Hematopoietic multipotent progenitor cell treated with erythropoietin and hydrocortisone succinate and interleukin-3 and kit ligand, for 6 days (in vitro differentiated cells): ENCODE measurements at regions not wholly inside any gene's neighbourhood (a gene's known extent, or its start where the extent isn't known, plus 50 kb on each side); places are given as distances from the start of the nearest gene placed in this dataset.
"Not testable (repeated sequence)": the region's sequence is repeated elsewhere in the genome, so short reads cannot be mapped to it uniquely, and the experiment has no call there.

Experiments
- DNase-seq: peaks from one replicate; pipeline ENCODE4 v3.0.0-alpha.2; 2015

DNA sequence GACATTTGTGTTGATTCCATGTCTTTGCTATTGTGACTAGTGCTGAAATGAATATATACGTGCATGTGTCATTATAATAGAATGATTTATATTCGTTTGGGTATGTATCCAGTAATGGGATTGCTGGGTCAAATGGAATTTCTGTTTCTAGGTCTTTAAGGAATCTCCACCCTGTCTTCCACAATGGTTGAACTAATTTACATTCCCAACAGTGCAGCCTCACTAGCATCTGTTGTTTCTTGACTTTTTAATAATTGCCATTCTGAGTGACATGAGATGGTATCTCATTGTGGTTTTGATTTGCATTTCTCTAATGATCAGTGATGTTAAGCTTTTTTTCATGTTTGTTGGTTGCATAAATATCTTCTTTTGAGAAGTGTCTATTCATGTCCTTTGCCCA, 291.2 kb downstream of the FAT4 start:
- DNase-seq = not testable (repeated sequence)

DNA sequence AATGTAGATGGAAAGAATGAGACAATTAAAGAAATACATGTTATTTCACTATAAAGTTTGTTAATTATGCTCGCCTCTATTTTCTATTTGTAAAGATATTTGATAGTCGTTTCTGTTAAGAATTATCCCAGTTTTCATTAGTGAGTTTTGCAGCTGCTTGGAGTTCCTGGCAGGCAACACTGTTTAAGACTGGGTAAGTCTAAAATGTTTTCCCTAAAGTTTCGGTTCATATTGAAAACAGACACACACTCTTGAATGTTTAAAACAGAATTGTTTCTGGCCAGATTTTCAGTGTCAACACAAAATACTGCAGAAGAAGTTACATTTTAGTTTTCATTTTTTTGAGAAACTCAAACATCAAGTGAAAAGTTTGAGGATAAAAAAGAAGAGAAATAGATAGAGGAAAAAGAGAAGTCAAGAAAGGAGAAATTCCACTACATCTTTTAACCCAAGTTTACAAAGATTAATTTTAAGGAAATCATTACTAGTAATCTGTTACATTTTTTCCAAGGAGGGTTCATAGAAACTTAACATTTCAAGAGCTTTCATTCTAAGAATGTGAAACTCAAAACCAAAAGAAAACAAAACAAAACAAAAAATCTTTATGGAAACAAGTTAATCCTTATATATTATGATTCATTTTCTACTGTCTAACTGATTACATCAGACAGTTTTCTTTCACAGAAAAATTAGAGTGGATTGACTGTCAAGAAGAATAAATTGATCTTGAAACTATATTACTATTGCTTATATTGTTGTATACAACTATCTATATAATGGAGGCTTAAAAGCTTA, 305.5 kb downstream of the FAT4 start:
- DNase-seq = no peak

DNA sequence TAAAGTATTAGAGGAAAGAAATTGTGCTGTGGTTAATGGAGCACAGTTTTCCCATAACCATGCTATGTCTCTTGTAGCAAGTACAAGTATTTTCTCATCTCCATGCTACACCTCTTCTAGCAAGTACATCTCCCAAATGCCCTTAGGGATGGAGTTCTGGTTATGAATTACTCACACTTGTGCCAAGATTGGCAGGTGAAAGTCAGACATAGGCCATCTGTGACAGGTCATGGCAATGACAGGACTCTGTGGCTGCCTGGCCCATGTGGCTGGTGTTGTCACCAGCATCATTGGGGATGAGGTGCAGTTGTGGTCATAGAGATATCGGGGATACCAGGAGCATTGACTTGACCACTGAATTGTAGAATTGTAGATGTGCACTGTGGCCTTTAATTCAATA, 310.2 kb downstream of the FAT4 start:
- DNase-seq = no peak

DNA sequence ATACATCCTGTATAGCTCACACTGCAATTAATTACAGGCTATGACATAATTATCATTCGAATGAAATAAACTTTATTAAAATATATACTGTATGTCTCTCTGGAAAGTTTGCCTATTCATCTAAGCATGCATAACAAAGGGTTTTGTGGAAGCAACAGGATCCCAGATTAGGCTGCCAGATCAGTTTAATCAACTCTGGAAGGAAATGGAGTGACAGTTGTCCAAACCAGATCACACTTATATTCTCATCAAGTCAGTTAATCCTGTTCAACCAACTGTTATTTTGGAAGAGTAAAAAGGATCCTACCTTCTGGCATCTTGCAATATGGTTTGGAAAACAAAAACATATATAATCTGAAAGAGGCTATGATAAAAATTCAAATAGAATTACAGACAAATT, 312.2 kb downstream of the FAT4 start:
- DNase-seq = no peak

DNA sequence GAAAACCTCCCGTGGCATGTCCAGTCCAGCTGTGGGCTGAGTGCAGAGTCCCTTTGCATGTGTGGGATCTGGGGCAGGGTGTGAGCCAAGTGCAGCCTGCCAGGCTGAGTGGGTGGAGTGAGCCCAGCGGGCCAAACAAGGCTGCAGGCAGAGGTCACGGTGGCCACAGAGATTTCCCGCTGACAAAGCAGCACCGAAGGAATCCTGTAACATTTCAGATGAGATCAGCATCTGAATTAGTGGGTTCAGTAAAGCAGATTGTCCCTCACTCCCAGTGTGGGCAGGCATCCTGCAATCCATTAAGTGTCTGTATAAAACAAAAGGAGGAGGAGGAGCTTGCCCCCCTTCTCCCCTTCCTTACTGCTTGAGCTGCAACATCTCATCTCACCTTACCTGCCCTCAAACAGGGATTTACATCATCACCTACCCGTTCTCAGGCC, 324.4 kb downstream of the FAT4 start:
- DNase-seq = no peak

DNA sequence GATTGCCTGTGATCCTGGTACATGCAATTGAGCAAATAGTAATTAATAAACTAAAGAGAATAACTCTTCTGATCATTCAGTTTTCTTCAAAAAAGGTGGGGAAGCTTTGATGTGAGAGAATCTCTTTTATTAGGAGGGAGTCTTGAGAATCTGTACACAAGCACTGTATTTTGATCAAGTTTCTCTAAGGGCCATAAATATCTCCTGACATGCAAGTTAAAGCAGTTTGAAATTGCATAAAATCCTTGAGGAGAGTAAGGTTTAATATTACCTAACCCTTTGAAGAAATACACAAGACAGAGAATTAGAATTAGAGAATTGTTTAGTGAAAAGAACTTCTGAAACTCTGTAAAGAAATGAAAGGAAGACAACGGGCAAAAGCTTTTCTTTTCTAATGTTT, 326.9 kb downstream of the FAT4 start:
- DNase-seq = no peak

DNA sequence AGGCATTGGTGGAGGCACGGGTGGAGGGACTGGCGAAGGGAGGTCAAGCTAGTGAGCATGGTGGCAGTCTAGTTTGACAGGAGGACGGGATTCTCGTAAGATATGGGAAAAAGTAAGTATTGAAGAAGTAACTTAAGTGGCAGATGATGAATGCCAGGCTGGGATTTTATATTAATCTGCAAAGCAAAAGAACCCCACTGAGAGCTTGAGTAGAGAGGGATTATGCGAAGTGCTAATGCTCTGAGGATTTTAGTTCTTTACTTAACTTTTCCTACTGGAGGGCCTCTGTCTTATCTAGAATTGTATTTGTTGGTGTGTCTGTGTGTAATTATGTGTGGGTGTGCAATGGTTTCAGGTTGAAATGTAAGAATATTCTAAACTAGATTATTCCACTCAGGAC, 327.9 kb downstream of the FAT4 start:
- no peak for DNase-seq

DNA sequence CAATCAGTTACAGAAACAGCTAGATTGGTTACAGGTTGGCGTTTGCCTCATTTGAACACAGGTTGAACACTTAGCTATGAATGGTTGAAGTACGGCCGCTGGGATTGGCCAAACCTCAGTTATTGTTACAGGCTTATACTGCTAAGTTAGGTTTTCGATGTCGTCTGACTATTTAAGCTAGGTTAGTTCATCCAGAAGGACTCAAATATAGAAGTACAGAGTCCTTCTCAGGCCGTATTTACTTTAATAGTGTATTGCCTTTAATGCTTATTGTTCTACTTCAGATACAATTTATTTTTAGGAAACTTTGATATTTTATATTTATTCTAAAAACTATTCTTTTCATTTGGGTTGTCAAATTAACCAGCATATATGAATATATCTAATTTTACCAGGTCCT, 334.7 kb downstream of the FAT4 start:
- no peak for DNase-seq

DNA sequence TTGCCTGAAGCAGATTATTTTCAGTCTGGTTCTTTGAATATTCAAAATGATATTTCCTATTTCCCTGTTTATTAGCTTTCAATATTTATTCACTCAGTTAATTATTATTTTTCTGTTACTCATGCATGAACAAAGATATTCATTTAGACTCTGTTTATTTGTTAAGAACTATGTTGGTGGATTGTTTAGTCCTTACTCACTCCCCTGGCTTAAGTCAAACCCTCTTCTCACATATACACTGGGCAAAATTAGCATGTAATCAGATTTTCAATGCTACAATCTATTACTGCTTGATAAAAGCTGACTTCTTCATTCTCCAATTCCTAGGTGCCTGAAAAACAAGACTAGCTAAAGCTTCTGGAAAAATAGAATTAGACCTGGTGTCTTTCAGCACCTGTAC, 335.8 kb downstream of the FAT4 start:
- no peak for DNase-seq

DNA sequence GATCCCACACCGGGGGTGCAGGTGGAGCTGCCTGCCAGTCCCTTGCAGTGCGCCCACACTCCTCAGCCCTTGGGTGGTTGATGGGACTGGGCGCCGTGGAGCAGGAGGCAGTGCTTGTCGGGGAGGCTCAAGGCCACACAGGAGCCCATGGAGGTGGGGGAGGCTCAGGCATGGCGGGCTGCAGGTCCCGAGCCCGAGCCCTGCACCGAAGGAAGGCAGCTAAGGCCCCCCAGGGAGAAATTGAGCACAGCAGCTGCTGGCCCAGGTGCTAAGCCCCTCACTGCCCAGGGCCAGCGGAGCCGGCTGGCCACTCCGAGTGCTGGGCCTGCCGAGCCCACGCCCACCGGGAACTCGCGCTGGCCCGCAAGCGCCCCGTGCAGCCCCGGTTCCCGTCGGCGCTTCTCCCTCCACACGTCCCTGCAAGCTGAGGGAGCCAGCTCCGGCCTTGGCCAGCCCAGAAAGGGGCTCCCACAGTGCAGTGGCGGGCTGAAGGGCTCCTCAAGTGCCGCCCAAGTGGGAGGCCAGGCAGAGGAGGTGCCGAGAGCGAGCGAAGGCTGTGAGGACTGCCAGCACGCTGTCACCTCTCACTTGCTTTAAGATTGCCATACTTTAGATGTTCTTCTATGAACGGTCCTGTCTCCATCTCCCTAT, 337.1 kb downstream of the FAT4 start:
- DNase-seq = not testable (repeated sequence)

DNA sequence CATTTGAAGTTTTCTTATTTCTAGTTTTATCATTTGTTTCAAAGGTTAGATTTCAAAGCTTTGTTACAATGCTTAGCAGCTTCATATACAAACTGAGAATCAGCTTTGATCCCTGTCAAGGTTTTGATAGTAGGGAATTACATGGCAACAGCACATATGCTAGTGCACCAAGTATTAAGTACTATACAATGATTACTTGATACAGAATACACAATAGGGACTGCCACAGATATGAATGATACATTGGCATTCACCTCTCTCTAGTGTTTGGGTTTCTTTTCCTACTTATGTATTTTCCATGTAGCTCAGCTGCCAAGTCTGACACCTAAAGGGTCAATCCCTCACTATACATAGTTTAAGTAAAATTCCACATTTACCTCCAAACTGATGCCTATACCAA, 344.0 kb downstream of the FAT4 start:
- DNase-seq = no peak

DNA sequence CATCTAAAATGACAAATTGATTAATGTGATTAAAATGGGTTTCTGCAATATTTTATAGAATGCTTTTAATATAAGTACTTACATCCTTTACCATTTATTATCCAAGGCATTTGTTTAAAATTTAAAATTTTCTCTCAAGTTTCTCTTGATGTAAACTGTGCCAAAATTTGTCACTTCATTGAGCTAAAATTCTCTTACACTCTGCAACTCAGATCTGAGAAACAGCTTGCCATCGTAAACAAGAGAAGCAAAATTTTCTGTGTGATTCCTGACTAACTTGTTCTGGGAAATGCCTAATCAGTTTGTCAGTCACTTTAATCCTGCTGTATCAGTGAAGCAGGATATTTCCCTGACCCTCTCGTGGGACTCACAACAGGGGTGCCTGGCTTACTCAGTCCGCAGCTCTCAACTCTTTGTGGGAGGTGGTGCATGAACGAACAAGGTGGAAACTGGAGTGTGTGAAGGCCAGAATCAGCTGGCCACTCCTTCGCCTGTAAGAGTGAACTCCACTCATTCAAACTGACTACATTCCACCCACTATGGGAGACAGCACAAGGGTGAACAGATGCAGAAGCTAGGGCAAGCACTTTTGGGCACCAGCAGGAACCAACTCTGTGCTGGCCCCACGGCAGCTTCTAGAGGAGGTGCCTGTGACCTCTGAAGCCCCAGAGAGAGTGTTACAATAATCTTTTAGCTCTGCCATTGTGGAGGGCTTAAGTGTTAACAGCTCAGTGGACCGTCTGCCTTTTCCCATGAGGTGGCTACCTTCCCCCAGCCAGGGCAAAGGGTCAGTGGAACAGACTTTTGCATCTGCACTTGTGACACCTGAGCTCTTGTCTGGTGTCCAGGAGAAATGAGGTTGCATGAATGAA, 349.4 kb downstream of the FAT4 start:
- DNase-seq = no peak

DNA sequence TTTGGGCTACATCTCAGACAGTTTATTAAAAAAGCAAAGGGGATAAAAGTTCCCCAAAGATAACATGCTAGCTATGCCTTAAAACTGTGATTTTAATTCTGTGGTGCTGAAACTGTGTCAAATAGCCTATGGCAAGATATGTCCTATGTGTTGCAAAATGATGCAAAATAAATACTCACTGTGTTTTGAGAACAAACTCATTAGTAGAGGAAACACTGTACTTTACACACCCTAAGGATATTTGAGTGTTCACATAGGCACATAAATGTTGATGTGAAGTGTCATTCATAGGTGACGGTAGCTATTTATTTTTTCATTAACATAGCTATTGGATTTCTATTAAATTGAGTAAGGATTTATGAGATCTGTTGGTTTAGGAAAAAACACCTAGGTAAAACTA, 351.9 kb downstream of the FAT4 start:
- DNase-seq = no peak

DNA sequence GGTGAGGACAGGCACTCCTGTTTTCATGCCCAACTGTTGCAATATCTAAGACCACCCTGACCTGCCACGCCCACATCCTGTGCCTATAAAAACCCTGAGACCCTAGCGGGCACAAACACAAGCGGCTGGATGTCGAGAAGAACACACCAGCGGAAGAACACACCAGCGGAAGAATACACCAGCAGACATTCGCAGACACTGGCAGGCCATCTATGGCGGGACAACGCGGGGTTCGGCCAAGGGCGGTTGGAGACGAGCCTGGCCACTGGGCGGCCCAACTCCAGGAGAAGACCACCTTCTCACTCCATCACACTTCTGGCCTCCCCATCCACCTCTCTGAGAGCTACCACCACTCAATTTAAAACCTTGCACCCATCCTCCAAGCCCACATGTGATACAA, 361.4 kb downstream of the FAT4 start:
- no peak for DNase-seq

DNA sequence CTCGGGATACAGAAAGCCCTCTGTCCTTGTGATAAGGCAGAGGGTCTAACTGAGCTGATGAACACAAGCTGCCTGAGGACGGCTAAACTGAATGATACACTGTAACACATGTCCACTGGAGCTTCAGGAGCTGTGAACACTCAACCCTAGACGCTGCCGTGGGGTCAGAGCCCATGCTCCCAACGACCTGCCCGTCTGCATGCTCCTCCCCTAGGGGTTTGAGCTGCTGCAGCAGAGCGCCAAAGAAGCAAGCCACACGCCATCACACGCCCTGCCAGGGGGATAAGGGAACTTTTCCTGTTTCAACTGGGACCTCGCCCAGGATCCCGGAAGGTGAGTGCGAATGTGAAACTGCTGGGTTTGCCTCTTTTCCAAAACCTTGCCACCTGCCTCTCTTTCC, 361.8 kb downstream of the FAT4 start:
- DNase-seq = no peak

DNA sequence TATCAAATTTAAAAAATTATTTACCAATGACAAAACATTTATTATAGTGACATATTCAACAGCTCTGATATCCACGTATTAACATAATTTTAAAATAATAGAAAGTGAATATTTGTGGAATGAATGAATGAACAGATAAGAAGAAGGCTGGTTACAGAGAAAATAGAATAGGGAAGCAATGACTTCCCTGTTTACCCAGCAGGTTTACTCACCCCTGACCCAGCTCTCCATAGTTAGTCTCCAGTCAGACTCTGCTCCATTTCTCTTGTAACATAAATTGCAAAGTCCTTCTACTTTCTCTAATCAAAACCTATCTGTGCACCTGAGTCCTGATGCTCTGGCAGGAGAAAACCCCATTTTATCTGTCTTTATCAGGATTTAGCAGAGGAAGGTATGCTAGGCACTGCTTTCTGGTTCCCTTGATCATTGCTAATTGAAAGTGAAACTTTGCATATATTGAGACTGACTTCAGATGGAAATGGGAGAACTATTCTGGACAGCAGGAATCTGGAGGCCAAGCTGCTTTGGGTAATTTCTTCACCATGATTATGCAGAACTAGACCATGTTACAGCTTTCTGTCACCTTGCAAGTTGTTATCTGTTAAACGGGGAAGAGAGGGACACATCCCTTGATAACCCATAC, 363.0 kb downstream of the FAT4 start:
- no peak for DNase-seq

DNA sequence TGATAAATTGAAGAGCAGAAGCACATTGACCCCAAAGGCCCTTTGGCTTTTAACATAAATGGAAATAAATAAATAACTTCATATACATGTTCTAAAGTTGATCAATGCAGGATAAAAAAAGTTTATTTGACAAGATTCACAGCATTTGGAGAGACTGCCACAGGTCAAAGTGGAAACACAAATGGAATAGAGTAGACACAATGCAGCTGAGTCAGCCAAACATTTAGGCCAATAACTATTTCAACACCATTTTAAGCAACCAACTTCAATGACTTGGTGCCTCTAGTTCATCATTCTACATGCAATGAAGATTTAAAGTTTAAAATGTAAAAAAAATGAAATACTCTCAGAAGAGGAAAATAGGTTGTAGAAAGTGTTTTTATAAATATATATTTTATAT, 365.2 kb downstream of the FAT4 start:
- no peak for DNase-seq

DNA sequence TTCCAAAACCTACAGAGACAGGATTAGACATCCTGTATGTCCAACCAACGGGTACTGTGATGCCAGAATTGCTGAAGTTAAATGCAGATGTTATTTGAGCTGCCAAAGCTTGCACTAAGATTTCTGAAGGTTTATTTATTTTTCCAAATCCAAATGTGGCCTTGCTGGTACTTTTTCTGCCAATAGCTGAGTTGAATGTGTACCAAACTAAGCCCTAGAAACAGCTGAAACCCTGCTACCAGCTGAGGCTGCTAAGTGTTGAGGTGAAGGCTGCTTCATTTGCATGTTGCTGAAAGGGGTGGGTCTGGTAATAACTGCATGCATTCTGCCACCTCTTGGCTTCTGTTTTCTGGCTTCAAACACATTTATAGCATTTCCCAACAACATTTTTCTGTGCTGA, 366.5 kb downstream of the FAT4 start:
- DNase-seq = no peak

DNA sequence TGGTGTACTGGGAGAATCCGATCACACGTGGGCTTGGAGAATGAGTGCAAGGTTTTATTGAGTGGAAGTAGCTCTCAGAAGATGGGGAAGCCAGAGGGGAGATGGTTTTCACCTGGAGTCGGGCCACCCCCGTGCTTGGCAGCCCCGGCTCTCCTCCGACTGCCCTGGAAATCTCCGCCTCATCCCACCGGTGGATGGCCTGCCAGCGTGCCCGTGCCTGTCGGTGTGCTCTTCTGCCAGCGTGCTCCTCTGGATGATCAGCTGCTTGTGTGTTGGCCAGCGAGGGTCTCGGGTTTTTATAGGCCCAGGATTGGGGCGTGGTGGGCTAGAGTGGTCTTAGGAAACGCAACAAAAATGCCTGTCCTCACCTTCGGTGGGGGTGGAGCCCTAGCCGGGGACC, 368.0 kb downstream of the FAT4 start:
- DNase-seq = no peak

DNA sequence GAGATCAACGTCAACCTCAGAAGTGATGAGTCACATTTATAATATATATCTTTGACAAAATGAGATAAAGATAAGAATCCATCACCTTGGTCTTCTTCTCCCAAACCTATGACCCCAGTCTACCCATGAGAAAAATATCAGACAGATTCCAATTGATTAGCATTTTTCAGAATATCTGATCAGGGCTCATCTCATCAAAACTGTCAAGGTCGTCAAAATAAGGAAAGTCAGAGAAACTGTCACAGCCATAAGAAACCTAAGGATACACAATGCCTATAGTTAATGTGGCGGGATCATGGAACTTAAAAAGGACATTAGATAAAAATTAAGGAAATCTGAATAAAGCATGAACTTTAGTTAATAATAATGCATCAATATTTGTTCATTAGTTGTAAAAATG, 374.1 kb downstream of the FAT4 start:
- no peak for DNase-seq

DNA sequence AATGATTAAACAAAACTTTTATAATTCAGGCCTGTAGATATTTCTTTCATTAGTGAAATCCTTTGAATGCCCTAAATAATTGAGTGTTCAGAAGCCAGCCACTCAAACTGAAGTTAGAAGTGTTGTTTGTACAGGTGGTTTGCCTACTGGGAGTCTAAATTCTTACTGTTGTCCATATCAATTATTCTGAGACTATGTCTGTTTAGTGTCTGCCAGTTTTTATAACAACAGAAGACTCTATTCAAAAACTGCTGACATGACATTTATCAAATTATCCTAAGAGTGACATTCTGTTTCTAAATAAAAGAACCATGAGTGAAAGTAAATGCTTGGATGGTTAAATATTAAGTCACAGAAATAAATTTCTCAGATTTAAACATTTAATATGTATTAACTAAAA, 375.1 kb downstream of the FAT4 start:
- no peak for DNase-seq

DNA sequence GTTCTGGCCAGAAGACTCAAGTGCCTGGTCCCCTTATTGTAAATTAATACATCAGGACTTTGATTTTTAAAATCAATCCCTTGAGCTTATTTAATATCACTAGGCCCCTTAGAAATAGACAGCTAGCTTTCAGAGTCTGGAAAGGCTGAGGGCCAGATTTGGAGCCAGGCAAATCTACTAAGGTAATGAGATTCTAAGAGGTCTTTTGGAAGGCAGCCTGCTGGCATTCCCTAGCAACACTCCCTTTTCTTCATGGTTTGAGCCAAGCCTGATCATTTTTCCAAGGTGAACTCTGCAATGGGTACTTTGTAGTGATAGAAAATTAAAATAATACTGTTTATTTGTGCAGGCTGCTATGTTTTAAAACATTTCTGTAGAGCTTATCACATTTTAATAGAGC, 378.5 kb downstream of the FAT4 start:
- DNase-seq = no peak

DNA sequence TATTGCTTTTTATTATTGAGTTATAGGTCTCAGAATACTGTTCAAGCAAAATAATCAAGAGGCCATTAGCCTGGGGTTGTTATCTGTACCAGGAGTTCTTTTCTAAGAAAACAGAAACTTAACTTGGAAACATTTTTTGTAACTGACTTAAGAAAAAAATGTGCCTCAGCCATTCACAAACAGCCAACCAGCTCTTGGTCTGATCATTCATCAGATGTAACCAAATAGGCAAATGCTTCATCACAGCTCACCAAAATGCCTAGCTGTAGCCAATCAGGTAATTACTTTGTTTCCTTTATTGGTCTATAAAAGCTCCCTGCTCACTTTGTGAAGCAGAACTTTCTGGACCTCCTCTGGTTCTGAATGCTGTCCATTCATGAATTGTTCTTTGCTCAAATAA, 387.7 kb downstream of the FAT4 start:
- no peak for DNase-seq
